Left ventricle myocardium inferior (tissue), 1 donor: ENCODE measurements at regions not wholly inside any gene's neighbourhood (a gene's known extent, or its start where the extent isn't known, plus 50 kb on each side); places are given as distances from the start of the nearest gene placed in this dataset.

Experiments used
- DNase-seq: peaks from one replicate; pipeline ENCODE4 v3.0.0-alpha.2; 2020
- H3K27ac ChIP-seq: fragments of 200-600 bp; replicated peaks from 2 replicates; pipeline ENCODE4 v1.8.0; 2021
- H3K27me3 ChIP-seq: fragments of 200-600 bp; 2 replicates; pipeline ENCODE4 v1.8.0; 2021; ENCODE audit warnings: low read depth
- H3K36me3 ChIP-seq: fragments of 200-600 bp; 2 replicates; pipeline ENCODE4 v1.8.0; 2021
- H3K4me1 ChIP-seq: fragments of 200-600 bp; 2 replicates; pipeline ENCODE4 v1.8.0; 2021
- H3K4me3 ChIP-seq: fragments of 200-600 bp; 2 replicates; pipeline ENCODE4 v1.8.0; 2021; ENCODE audit warnings: mild to moderate bottlenecking, moderate library complexity
- H3K9me3 ChIP-seq: fragments of 200-600 bp; replicated peaks from 2 replicates; pipeline ENCODE4 v1.8.0; 2021
- CTCF ChIP-seq: fragments of 200-600 bp; IDR thresholded peaks from 2 replicates; pipeline ENCODE4 v1.8.0; 2021; ENCODE audit warnings: antibody characterized with exemption, mild to moderate bottlenecking, borderline replicate concordance
- intact Hi-C: fragments of 100-400 bp; cut with micrococcal nuclease; formaldehyde crosslinking; loops from one replicate; pipeline ENCODE4 v1.11.0; 2022
- donor health status: DM: no; HTN: yes; CAD: no; lungs with severe emphysema.

- intact Hi-C loops, result no loop called here
- peaks cover 22% of the 10 kb centered on the region for H3K27me3 ChIP-seq
- H3K36me3 ChIP-seq, result no peaks in the 10 kb centered on the region
- H3K27ac ChIP-seq, result no peak overlapping the region
- peaks cover 33% of the 10 kb centered on the region for H3K9me3 ChIP-seq
- no peak for TF ChIP-seq CTCF
- no peak for DNase-seq
- no peak overlapping the region for H3K4me3 ChIP-seq
- H3K4me1 ChIP-seq, result no peaks in the 10 kb centered on the region
Observed at GRCh38 chr22:47456031-47456430, 693.6 kb downstream of the TBC1D22A start.

- Histone ChIP-seq H3K4me3 (no peak overlapping the region), H3K27ac (no peak overlapping the region), H3K27me3 (peaks cover 36% of the 10 kb centered on the region), H3K4me1 (no peaks in the 10 kb centered on the region), H3K9me3 (peaks cover 33% of the 10 kb centered on the region), H3K36me3 (no peaks in the 10 kb centered on the region)
- no peak for DNase-seq
- intact Hi-C loops, result no loop called here
- TF ChIP-seq CTCF, result no peak
Observed at GRCh38 chr22:47453049-47453448, 690.6 kb downstream of the TBC1D22A start.

GRCh38 chr22:47452184-47452583, 689.7 kb downstream of the TBC1D22A start:
- peak; percentile 38 for TF ChIP-seq CTCF
- H3K36me3 ChIP-seq, result no peaks in the 10 kb centered on the region

GRCh38 chr22:47450876-47451475, 688.5 kb downstream of the TBC1D22A start:
- no peak overlapping the region for H3K4me3 ChIP-seq
- TF ChIP-seq CTCF, result no peak
- H3K4me1 ChIP-seq, result no peaks in the 10 kb centered on the region
- no peak for DNase-seq
- H3K27ac ChIP-seq, result no peak overlapping the region
- no peaks in the 10 kb centered on the region for H3K36me3 ChIP-seq
- intact Hi-C loops, result no loop called here
- peaks cover 32% of the 10 kb centered on the region for H3K9me3 ChIP-seq
- H3K27me3 ChIP-seq, result peaks cover 53% of the 10 kb centered on the region

More at GRCh38 chr22:47452184-47452583, 689.7 kb downstream of the TBC1D22A start:
- no peak for DNase-seq
- H3K4me1 ChIP-seq, result no peaks in the 10 kb centered on the region
- no peak overlapping the region for H3K4me3 ChIP-seq
- peaks cover 33% of the 10 kb centered on the region for H3K9me3 ChIP-seq
- intact Hi-C loops, result no loop called here
- H3K27me3 ChIP-seq, result peaks cover 44% of the 10 kb centered on the region
- H3K27ac ChIP-seq, result no peak overlapping the region

GRCh38 chr22:47449508-47450270, 687.2 kb downstream of the TBC1D22A start:
- peaks cover 61% of the 10 kb centered on the region for H3K27me3 ChIP-seq
- H3K4me1 ChIP-seq, result no peaks in the 10 kb centered on the region
- no peak overlapping the region for H3K4me3 ChIP-seq
- H3K36me3 ChIP-seq, result no peaks in the 10 kb centered on the region
- no peak for DNase-seq
- intact Hi-C loops, result no loop called here
- no peak overlapping the region for H3K27ac ChIP-seq
- TF ChIP-seq CTCF, result no peak
- peaks cover 19% of the 10 kb centered on the region for H3K9me3 ChIP-seq
